Endothelial cell of umbilical vein (primary cell): ENCODE measurements at regions not wholly inside any gene's neighbourhood (a gene's known extent, or its start where the extent isn't known, plus 50 kb on each side); places are given as distances from the start of the nearest gene placed in this dataset.
"Not testable (repeated sequence)": the region's sequence is repeated elsewhere in the genome, so short reads cannot be mapped to it uniquely, and the experiment has no call there.

ENCODE experiments used
- CTCF ChIP-seq, 2 donors: IDR thresholded peaks; 1 replicate in 1 of 2; 2 replicates in 1 of 2; pipeline ENCODE4 v1.5.1; 2011; ENCODE audit warnings: low read length in 2 of 2, mild to moderate bottlenecking in 2 of 2, moderate library complexity in 2 of 2, control low read depth in 1 of 2, inconsistent platforms in 1 of 2, low read depth in 1 of 2; ENCODE audit not compliant: insufficient read depth in 1 of 2; ENCODE audit errors: extremely low read depth in 1 of 2
- EZH2 ChIP-seq: IDR thresholded peaks from 2 replicates; pipeline ENCODE4 v1.6.1; 2012; ENCODE audit warnings: borderline replicate concordance, low read depth, mild to moderate bottlenecking, moderate library complexity, low read length, inconsistent platforms; ENCODE audit not compliant: severe bottlenecking
- POLR2A ChIP-seq: IDR thresholded peaks from 2 replicates; pipeline ENCODE4 v1.6.1; 2012; ENCODE audit warnings: low read depth, mild to moderate bottlenecking, control low read depth, low read length

DNA sequence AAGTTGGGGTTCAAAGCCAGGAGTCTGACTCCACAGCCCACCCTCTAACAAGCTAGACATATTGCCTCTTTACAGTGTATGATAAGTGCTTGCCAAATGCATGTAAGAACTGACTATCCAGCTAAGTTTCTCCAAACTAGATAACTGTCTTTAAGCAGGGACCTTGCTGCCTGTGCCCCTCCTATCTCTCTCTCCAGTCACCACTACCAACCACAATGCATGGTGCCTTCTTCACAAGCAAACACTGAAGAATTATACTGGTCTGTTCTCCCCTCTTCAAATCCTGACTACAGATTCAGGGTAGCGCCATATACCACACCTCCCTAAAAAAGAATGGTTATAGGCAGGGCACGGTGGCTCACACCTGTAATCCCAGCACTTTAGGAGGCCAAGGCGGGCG, 55.3 kb upstream of the WIPF3 start:
- not testable (repeated sequence) for TF ChIP-seq CTCF (IDR thresholded peaks at IDR 0.05; ENCODE audit: extremely low read depth in 1 of 2, insufficient read depth in 1 of 2, low read depth in 1 of 2, low read length in 2 of 2); EZH2; POLR2A
